ENCODE measurements at regions not wholly inside any gene's neighbourhood (a gene's known extent, or its start where the extent isn't known, plus 50 kb on each side); places are given as distances from the start of the nearest gene placed in this dataset.

- H3K79me2 ChIP-seq (replicated peaks; ENCODE audit: insufficient read depth): no peaks in the 10 kb centered on the region
- no peaks in the 10 kb centered on the region for H3K9me2 ChIP-seq (ENCODE audit: insufficient read depth)
- TF ChIP-seq, protein P1, sequence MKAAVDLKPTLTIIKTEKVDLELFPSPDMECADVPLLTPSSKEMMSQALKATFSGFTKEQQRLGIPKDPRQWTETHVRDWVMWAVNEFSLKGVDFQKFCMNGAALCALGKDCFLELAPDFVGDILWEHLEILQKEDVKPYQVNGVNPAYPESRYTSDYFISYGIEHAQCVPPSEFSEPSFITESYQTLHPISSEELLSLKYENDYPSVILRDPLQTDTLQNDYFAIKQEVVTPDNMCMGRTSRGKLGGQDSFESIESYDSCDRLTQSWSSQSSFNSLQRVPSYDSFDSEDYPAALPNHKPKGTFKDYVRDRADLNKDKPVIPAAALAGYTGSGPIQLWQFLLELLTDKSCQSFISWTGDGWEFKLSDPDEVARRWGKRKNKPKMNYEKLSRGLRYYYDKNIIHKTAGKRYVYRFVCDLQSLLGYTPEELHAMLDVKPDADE (IDR thresholded peaks at IDR 0.05): no peak
- TF ChIP-seq ZNF331 (CRISPR knock-in tag; IDR thresholded peaks at IDR 0.05; ENCODE audit: low read depth): no peak
- no peak for TF ChIP-seq EZH2 (IDR thresholded peaks at IDR 0.05; ENCODE audit: low read depth, unreplicated experiment)
- no peak for TF ChIP-seq CREB1 (CRISPR knock-in tag; IDR thresholded peaks at IDR 0.05; ENCODE audit: low read depth)
- no peak for TF ChIP-seq ZNF114 (CRISPR knock-in tag; IDR thresholded peaks at IDR 0.05)
- no peak for TF ChIP-seq POLR2AphosphoS5 (IDR thresholded peaks at IDR 0.05; ENCODE audit: low read depth)
- no peak for TF ChIP-seq NANOG (IDR thresholded peaks at IDR 0.05; ENCODE audit: borderline replicate concordance)
- TF ChIP-seq, protein P2, sequence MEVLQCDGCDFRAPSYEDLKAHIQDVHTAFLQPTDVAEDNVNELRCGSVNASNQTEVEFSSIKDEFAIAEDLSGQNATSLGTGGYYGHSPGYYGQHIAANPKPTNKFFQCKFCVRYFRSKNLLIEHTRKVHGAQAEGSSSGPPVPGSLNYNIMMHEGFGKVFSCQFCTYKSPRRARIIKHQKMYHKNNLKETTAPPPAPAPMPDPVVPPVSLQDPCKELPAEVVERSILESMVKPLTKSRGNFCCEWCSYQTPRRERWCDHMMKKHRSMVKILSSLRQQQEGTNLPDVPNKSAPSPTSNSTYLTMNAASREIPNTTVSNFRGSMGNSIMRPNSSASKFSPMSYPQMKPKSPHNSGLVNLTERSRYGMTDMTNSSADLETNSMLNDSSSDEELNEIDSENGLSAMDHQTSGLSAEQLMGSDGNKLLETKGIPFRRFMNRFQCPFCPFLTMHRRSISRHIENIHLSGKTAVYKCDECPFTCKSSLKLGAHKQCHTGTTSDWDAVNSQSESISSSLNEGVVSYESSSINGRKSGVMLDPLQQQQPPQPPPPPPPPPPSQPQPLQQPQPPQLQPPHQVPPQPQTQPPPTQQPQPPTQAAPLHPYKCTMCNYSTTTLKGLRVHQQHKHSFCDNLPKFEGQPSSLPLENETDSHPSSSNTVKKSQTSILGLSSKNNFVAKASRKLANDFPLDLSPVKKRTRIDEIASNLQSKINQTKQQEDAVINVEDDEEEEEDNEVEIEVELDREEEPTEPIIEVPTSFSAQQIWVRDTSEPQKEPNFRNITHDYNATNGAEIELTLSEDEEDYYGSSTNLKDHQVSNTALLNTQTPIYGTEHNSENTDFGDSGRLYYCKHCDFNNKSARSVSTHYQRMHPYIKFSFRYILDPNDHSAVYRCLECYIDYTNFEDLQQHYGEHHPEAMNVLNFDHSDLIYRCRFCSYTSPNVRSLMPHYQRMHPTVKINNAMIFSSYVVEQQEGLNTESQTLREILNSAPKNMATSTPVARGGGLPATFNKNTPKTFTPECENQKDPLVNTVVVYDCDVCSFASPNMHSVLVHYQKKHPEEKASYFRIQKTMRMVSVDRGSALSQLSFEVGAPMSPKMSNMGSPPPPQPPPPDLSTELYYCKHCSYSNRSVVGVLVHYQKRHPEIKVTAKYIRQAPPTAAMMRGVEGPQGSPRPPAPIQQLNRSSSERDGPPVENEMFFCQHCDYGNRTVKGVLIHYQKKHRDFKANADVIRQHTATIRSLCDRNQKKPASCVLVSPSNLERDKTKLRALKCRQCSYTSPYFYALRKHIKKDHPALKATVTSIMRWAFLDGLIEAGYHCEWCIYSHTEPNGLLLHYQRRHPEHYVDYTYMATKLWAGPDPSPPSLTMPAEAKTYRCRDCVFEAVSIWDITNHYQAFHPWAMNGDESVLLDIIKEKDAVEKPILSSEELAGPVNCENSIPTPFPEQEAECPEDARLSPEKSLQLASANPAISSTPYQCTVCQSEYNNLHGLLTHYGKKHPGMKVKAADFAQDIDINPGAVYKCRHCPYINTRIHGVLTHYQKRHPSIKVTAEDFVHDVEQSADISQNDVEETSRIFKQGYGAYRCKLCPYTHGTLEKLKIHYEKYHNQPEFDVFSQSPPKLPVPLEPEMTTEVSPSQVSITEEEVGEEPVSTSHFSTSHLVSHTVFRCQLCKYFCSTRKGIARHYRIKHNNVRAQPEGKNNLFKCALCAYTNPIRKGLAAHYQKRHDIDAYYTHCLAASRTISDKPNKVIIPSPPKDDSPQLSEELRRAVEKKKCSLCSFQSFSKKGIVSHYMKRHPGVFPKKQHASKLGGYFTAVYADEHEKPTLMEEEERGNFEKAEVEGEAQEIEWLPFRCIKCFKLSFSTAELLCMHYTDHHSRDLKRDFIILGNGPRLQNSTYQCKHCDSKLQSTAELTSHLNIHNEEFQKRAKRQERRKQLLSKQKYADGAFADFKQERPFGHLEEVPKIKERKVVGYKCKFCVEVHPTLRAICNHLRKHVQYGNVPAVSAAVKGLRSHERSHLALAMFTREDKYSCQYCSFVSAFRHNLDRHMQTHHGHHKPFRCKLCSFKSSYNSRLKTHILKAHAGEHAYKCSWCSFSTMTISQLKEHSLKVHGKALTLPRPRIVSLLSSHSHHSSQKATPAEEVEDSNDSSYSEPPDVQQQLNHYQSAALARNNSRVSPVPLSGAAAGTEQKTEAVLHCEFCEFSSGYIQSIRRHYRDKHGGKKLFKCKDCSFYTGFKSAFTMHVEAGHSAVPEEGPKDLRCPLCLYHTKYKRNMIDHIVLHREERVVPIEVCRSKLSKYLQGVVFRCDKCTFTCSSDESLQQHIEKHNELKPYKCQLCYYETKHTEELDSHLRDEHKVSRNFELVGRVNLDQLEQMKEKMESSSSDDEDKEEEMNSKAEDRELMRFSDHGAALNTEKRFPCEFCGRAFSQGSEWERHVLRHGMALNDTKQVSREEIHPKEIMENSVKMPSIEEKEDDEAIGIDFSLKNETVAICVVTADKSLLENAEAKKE (CRISPR knock-in tag; IDR thresholded peaks at IDR 0.05): no peak
- TF ChIP-seq EZH2phosphoT487 (IDR thresholded peaks at IDR 0.05; ENCODE audit: unreplicated experiment): no peak
- TF ChIP-seq JUNB (IDR thresholded peaks at IDR 0.05; ENCODE audit: unreplicated experiment): no peak
- TF ChIP-seq, protein P3, sequence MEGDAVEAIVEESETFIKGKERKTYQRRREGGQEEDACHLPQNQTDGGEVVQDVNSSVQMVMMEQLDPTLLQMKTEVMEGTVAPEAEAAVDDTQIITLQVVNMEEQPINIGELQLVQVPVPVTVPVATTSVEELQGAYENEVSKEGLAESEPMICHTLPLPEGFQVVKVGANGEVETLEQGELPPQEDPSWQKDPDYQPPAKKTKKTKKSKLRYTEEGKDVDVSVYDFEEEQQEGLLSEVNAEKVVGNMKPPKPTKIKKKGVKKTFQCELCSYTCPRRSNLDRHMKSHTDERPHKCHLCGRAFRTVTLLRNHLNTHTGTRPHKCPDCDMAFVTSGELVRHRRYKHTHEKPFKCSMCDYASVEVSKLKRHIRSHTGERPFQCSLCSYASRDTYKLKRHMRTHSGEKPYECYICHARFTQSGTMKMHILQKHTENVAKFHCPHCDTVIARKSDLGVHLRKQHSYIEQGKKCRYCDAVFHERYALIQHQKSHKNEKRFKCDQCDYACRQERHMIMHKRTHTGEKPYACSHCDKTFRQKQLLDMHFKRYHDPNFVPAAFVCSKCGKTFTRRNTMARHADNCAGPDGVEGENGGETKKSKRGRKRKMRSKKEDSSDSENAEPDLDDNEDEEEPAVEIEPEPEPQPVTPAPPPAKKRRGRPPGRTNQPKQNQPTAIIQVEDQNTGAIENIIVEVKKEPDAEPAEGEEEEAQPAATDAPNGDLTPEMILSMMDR (conservative IDR thresholded peaks at IDR 0.05; ENCODE audit: low read depth in 2 of 2): no peak
- no peak for TF ChIP-seq REST (IDR thresholded peaks at IDR 0.05; ENCODE audit: unreplicated experiment)
- TF ChIP-seq STAT1 (IDR thresholded peaks at IDR 0.05; ENCODE audit: unreplicated experiment): no peak
- no peaks in the 10 kb centered on the region for H3K36me3 ChIP-seq (ENCODE audit: insufficient read depth)
- no peak overlapping the region for H3K4me2 ChIP-seq
- H3K9me3 Mint-ChIP-seq: peaks cover 6% of the 10 kb centered on the region; the same call in 2 of the 3 replicates
- no peak overlapping the region for H3K4me3 Mint-ChIP-seq
- ATAC-seq: no peak
- no peaks in the 10 kb centered on the region for H4K20me1 ChIP-seq (replicated peaks; ENCODE audit: insufficient read depth)
- H3K27ac Mint-ChIP-seq: no peak overlapping the region
- H3K27me3 Mint-ChIP-seq (ENCODE audit: insufficient read depth, low read depth, poor library complexity): no peaks in the 10 kb centered on the region
- DNase-seq (ENCODE audit: low spot score): no peak
- H2AFZ ChIP-seq: no peak overlapping the region
- H3K4me1 ChIP-seq (ENCODE audit: insufficient read depth): peaks cover 12% of the 10 kb centered on the region; the same call in 1 of the 2 replicates
- H3K27ac ChIP-seq (ENCODE audit: low read depth): no peak overlapping the region
- H3F3A ChIP-seq (replicated peaks; ENCODE audit: low read depth): no peaks in the 10 kb centered on the region
- H3K4me3 ChIP-seq: no peak overlapping the region
- no peaks in the 10 kb centered on the region for H3K27me3 ChIP-seq (ENCODE audit: insufficient read depth)
- peaks cover 13% of the 10 kb centered on the region for H3K4me1 Mint-ChIP-seq
- H3K36me3 Mint-ChIP-seq (ENCODE audit: low read depth): peaks cover 3% of the 10 kb centered on the region; the same call in 1 of the 3 replicates
These were observed 115.4 kb upstream of the KRAS start for GRCh38 chr12:25366122-25366521.

Data from GM23338 (cell line).